GM20431 (cell line): ENCODE measurements at regions not wholly inside any gene's neighbourhood (a gene's known extent, or its start where the extent isn't known, plus 50 kb on each side); places are given as distances from the start of the nearest gene placed in this dataset.
"Not testable (repeated sequence)": the region's sequence is repeated elsewhere in the genome, so short reads cannot be mapped to it uniquely, and the experiment has no call there.

Experiments
- in situ Hi-C: fragments of 300-500 bp; cut with MseI, MboI; formaldehyde crosslinking; loops from one replicate; pipeline ENCODE4 v1.15.0; 2020; ENCODE audit warnings: low sequenced_read_pairs; ENCODE audit not compliant: unreplicated experiment

DNA sequence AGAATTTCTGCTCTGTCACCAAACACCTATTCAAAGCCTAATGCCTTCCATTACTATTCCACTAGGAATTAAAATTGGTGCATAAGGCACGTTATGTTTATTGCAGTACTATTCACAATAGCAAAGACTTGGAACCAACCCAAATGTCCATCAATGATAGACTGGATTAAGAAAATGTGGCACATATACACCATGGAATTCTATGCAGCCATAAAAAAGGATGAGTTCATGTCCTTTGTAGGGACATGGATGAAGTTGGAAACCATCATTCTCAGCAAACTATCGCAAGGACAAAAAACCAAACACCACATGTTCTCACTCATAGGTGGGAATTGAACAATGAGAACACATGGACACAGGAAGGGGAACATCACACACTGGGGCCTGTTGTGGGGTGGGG, 902.1 kb downstream of the UQCRFS1 start:
- in situ Hi-C loops: loop anchor here (25.0 kb wide), 1 partner anchor 349 kb away; no protein-coding TSS in a partner anchor

DNA sequence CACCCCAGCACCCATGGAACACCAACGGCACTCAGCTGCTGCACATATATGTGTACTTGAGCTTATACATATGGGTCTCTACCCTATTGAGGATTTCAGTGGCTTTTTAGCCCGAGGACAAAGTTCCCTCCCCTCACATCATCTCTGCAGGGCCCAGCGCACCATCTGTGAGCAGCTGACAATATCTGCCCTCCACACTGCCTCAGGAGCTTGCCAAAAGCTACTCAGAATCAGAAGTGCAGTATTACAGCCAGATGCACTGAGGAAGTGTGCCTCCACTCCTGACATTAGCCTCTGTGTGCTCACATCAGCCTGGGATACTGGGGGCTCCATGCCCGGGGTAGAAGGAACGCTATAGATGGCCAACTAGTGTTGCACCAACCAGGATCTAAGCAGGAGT, 903.9 kb downstream of the UQCRFS1 start:
- in situ Hi-C loops: loop anchor here (25.0 kb wide), 1 partner anchor 347 kb away; no protein-coding TSS in a partner anchor

DNA sequence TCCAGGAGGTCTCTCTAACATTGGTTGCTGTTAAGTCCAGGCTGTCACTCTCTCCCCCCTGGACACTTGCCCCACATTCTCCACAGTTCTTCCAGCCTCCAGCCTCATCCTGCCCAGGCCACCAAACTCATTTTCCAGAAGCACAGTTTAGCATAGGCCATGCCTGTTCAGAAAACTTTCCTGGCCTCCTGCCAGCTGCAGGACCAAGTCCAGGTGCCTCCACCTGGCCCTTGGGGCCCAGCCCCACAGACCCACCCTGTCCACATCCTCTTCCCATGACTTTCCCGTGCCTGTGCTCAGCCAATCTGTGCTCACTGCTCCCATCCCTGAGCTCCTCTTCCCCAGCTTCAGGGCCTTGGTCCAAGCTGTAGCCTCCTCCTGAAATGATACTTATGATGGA, 905.0 kb downstream of the UQCRFS1 start:
- in situ Hi-C loops: loop anchor here (25.0 kb wide), 1 partner anchor 346 kb away; no protein-coding TSS in a partner anchor

DNA sequence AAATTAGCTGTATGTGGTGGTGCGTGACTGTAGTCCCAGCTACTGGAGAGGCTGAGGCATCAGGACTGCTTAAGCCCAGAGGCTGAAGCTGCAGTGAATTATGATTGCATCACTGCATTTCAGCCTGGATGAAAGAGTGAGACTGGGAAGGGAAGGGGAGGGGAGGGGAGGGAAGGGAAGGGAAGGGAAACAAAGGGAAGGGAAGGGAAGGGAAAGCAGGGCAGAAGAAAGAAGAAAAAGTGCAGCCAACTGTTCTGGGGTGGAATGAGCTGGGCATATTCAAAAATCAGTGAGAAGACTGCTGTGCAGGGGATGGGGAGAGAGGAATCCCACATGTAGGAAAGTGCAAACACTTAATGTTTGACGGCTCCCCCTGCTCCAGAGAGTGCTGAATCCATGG, 905.5 kb downstream of the UQCRFS1 start:
- in situ Hi-C loops: loop anchor here (25.0 kb wide), 1 partner anchor 345 kb away; no protein-coding TSS in a partner anchor

DNA sequence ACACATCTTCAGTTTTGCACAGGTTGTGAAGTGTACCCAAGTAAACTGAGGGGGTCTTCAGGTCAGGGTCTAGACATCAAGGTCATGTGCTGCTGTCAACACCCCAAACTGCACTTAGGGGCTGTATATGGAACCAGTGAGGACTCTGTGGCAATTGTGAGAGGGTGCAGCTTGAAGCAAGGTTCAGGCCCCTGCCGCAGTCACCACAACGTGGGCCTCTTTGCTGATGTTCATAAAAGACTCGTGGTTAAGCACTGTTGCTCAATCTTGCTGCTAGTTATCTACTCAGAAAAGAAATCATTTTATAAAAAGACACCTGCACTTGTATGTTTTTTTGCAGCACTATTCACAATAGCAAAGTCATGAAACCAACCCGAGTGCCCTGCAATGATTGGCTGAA, 907.4 kb downstream of the UQCRFS1 start:
- in situ Hi-C loops: loop anchor here (25.0 kb wide), 1 partner anchor 343 kb away; no protein-coding TSS in a partner anchor

DNA sequence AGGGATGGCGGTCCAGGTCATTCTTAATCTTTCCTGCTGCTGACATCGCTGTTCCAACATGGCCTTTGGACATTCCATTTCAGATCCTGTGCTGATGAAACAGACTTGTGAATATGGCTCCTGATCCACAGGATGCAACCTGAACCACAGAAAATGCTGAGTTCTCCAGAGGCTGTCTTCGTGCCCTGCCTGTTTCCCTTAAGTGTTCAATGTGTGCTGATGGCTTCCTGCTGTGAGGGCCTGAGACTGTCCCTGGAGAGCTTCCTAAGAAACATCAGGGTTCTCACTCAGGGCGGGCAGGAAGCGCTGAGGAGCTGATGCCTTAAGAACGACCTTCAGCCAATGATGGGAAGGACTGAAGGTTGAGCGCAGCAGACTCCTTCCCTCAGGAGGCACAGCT, 909.4 kb downstream of the UQCRFS1 start:
- in situ Hi-C loops: loop anchor here (25.0 kb wide), 1 partner anchor 341 kb away; no protein-coding TSS in a partner anchor

DNA sequence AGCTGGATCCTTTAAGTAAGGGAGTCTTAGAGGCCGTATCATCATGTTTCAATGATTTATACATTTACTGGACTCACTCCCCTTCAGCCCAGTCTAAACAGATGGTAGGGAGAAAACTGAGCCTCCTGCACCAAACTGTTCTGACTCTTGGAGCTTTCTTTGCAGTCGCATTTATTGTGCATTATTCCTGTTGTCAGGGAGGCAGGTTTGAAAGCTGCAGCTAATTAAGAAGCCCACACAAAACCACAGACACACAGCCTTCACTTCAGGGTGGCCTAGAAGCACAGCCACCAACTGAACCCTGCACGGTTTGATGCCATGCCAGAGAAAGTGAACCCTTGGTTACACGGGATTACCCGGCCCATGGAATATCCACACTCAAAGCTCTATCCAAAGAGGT, 911.0 kb downstream of the UQCRFS1 start:
- in situ Hi-C loops: loop anchor here (25.0 kb wide), 1 partner anchor 340 kb away; no protein-coding TSS in a partner anchor

DNA sequence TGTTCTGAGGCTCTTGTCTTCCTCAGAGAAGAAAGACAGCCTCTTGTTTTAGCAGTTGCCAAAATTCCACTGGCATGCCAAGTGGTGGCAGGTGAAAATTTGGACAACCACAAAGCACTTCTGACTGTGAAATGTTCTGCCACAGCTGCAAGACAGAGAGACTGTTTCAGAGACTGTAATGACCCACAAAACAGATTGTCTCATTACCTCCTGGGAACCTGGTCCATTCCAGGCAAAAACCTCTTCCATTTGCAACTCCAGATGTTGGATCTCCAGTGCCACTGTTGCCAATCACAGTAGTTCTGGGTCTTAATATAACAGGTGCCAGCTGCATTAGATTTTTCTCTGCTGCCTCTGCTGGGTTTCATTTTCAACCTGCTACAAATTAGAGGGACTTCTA, 911.5 kb downstream of the UQCRFS1 start:
- in situ Hi-C loops: loop anchor here (25.0 kb wide), 1 partner anchor 339 kb away; no protein-coding TSS in a partner anchor

DNA sequence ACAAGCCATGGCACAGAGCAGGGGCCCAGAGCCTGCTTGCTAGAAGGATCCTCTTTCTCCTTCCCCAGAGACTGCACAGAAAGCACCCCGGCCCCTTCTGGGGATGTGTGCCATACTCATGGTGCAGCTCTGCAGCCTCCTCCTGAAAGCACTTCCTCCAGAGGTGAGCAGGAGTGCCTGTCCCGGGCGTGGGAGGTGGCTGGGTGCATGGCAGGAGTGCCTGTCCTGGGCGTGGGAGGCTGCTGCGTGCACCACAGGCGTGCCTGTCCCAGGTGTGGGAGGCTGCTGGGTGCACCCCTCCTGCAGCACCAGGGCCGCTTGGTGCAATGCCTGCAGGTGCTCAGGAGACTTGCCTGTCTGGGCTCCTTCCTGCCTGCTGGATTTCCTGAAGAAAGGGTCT, 913.3 kb downstream of the UQCRFS1 start:
- in situ Hi-C loops: loop anchor here (25.0 kb wide), 1 partner anchor 337 kb away; no protein-coding TSS in a partner anchor

DNA sequence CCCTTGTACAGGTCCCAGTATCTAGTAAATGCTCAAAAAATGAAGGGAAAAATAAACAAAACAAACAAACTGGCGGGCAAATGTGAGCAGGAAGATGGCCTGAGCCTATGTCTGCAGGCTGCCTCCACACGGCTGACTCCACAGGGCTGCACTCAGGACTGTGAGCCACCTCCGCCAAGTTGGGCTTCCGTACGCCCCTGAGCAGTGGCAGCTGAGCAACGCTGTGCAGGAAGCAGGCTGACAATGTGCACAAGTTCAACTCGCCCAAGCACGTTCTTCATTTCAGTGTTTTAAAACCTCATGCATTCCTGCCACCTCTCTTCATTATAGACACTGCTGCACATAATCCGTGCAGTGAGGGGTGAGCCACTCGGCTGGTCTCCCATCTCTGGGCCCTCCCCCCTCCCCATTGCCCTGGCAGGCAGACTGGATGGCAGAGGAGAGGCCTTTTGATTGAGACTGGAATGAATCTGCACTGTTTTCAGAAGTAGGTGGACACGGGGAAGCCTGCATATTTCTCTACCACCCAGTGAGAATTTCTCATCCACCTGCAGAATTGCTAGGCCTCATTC, 915.3 kb downstream of the UQCRFS1 start:
- in situ Hi-C loops: no loop called here

DNA sequence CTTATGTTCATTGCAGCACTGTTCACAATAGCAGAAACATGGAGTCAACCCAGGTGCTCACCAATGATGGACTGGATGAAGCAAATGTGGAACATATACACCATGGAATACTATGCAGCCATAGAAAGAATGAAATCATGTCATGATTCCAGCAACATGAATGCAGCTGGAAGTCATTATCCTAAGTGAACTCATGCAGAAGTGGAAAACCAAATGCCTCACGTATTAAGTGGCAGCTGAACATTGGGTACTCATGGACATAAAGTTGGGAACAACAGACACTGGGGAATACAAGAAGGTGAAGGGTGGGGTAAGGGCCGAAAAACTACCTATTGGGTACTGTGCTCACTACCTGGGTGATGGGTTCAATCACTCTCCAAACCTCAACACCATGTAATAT, 915.9 kb downstream of the UQCRFS1 start:
- in situ Hi-C loops: no loop called here

DNA sequence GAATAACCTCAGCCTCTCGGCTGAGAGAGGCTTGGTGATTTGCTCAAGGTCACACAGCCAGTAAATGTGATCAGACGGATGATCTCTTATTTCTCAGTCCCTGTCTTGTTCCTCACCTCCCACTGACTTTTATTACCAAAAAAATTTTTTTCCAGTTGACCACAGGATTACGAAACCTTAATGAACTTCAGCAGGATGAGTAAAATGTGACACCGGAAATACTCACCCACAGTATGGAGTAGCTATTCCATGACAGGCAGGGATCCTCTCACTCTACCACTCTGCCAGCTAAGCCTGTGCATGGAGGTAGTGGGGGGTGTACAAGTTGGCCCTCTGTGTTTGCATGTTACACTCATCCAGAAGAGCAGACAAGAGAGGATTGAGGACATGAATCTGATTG, 916.4 kb downstream of the UQCRFS1 start:
- in situ Hi-C loops: no loop called here

DNA sequence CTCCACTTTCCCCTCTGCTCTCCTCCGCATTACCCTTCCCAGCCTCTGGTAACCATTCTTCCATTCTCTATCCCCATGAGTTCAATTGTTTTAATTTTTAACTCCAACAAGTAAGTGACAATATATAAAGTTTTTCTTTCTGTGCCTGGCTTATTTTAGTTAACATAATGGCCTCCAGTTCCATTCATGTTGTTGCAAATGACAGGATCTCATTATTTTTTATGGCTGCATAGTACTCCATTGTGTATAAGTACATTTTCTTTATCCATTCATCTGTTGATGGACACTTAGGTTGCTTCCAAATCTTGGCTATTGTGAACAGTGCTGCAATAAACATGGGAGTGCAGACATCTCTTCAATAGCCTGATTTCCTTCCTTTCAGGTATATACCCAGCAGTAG, 918.0 kb downstream of the UQCRFS1 start:
- in situ Hi-C loops: not testable (repeated sequence)

DNA sequence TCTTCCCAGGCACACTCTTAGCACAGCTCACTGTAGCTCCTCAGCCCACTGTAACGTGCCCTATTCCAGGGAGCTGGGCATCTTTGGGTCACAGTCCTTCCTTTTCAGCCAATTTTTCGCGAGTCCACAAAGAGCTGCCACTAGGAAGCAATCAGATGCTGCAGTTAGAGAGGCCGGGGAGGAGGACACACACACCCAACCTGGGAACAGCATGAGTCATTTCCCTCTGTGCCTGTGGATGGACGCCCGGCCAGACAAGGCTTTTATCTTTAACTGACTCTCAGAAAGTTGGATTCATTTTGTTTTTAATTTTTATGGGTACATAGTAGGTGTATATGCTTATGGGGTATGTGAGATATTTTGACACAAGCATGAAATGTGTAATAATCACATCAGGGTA, 918.6 kb downstream of the UQCRFS1 start:
- in situ Hi-C loops: no loop called here

DNA sequence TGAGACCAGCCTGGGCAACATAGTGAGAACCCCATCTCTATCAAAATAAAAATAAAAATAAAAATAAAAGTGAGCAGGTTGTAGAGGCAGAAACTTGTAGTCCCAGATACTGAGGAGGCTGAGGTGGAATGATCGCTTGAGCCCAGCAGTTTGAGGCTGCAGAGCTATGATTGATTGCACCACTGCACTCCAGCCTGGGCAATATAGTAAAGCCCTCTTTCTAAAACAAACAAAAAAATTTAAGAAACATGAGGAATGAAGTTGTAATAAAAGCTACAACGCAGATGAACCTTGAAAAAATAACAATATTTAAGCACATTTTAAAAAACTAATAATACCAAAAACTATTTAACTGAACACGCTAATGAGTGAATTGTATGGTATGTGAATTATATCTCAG, 919.3 kb downstream of the UQCRFS1 start:
- in situ Hi-C loops: no loop called here

DNA sequence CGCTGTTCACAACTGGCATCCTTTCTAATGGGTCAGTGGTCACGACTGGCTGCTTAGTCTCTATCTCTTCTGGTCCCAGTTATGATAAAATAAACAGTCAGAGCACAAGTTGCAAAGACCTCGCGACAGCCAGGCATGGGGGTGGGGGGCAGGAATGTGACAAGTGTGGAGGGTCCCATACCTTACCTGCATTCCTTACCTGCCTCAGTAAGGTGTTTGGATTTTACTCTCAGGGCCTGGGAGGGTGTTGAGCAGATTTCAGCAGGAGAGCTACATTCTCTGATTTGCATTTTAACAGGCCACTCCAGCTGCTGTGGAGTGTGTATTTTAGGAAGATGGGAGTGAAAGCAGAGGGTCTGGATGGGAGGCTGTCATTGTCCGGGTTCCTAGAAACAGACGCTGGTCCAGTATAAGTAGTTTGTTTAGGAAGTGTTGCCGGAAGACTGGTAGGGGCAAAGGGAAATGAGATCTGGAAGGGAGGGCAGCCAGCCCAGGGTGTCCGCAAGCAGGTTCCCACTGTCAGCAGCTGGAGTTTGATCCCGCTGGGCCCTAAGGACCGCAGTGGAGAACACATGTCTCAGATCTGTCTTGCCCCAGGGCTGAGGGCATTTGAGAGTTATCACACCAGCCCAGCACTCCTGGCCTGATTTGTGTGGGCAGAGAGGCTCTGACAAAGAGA, 920.0 kb downstream of the UQCRFS1 start:
- in situ Hi-C loops: no loop called here

DNA sequence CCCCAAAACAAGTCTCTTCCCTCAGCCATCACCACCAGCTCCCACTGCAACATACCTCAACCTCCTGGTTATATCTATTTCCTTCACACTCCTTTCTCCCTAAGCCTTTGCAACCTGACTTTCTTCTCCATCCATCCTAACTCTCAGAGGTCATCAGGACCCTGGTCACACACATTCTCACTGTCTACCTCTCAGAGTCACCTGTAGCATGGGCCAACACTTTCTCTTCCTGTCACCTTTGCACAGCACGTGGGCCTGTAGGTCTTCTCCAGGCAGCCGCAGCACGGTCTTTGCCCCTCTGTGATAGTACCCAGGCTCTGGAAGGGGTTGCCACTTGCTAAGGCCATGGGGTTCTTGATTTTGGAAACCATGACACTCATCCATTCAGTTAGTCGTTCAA, 921.1 kb downstream of the UQCRFS1 start:
- in situ Hi-C loops: no loop called here

DNA sequence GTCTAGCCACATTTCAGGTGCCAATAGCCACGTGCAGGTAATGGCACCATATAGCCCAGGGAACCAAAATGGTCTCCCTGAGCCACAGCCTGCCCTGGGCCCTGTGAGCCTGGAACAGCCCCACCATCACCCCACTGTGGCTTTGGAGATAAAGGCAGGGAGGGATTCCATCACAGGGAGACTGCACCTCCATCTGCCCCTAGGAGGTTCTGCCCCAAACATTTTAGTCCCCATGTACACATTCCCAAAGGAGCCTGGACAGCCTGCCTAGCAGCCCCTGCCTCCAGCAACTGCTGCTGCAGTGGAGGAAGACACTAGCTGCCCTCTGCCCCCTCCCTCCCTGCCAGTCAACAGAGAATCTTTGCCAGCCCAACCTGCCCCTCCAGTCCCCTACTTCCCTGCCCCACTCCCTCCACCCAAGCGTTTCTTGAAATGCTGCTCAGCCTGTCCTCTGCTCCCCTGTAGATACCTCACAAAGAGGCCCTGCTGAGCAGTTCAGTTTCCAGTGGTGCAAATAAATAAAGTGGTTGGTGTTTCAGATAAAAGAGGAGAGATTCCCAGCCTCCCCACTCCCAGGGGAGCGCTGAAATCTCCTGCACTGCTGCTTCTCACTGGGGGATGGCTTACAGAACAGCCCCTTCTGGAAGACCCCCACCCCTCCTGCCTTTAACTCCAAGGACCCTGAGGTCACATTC, 921.8 kb downstream of the UQCRFS1 start:
- in situ Hi-C loops: no loop called here

DNA sequence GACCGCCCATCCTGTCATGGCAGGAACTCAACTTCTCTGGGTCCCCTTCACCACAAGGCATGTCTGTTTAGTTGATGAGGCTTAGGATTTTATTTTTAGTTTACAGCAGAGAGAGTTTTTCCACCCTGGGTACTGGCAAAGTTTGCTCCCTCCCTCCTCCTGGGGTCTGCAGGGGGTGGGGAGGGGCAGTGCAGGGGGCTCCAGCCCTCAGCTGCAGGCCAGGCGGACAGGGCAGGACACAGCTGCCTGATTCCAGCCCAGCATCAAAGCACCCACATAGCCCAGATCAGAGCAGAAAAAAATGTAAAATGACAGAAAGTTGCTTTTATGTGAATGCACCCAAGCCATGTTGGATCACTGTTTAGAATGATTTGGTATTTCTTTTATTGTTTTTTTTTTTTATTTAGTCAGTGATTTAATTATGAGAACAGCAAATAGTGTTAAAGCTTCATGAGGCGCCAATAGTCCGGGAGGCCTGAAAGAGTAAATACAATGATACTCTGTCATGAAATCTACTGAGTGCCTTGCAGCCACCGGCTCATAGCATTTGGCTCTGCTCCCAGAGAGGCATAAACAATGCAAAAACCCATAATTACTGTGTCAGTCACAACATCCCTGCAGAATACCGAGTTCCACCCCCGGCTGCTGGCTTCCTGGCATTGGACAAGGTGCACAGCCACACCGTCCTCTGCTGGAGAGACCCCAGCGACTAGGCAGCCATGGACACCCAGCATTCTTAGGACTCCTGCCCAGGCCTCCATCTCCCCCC, 923.5 kb downstream of the UQCRFS1 start:
- in situ Hi-C loops: no loop called here

DNA sequence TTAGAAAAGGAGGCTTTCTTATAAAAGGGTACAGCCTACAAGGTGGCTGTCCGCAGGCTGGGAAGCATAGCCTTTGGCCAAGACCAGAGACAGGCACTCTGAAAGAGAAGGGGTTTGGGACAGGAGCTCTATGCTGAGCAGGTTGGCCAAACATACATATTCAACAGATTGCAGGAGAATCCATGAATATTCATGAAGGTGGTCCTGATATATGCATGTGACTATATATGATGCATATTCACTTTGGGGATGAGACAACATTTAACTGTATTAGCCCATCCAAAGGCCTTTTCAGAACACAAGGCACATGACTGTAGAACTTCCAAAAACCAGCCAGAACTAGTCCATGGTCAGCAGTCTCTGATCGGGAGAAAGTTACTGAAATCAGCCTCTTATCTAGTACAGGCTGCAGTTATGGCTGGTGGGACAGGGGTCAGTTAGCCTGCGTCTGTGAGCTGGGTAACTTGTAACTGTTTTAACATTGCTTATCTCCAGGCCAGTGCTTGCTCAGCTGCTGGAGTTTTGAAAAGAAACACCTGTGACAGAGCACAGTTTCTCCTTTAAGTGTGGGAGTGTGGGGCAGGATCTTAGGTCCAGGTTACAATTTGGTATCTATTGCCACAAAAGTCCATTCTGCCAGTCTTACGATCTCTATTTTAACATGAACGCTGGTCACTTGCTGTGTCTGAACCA, 924.2 kb downstream of the UQCRFS1 start:
- in situ Hi-C loops: no loop called here
